Stomach (tissue), 8 donors: ENCODE measurements at regions not wholly inside any gene's neighbourhood (a gene's known extent, or its start where the extent isn't known, plus 50 kb on each side); places are given as distances from the start of the nearest gene placed in this dataset.

Experiments used
- DNase-seq, 2 donors: peaks; one replicate each; pipeline versions ENCODE4 v3.0.0 to v3.0.0-alpha.2; 2013 to 2019
- H3K27ac ChIP-seq, 5 donors: fragments of 200-600 bp in 4 of 5; sonication (generic) in 4 of 5; one replicate each; pipeline ENCODE4 v1.5.1; 2013 to 2019; ENCODE audit warnings: mild to moderate bottlenecking in 1 of 5, moderate library complexity in 1 of 5
- H3K27me3 ChIP-seq, 3 donors: fragments of 200-600 bp; sonication (generic); one replicate each; pipeline ENCODE4 v1.5.1; 2017 to 2019; ENCODE audit warnings: mixed run types in 1 of 3
- H3K36me3 ChIP-seq, 4 donors: fragments of 200-600 bp; sonication (generic); 1 replicate in 3 of 4; 2 replicates in 1 of 4; pipeline ENCODE4 v1.5.1; 2016 to 2019
- H3K4me1 ChIP-seq, 4 donors: fragments of 200-600 bp; sonication (generic); one replicate each; pipeline ENCODE4 v1.5.1; 2016 to 2019
- H3K4me3 ChIP-seq, 4 donors: fragments of 200-600 bp; sonication (generic) in 3 of 4; one replicate each; pipeline ENCODE4 v1.5.1; 2016 to 2019; ENCODE audit warnings: mild to moderate bottlenecking in 1 of 4
- H3K9me3 ChIP-seq, 4 donors: fragments of 200-600 bp; sonication (generic); one replicate each; pipeline ENCODE4 v1.5.1; 2016 to 2019
- EP300 ChIP-seq: sonication (generic); formaldehyde crosslinking; IDR thresholded peaks from one replicate; pipeline ENCODE4 v1.6.1; 2017; ENCODE audit warnings: antibody characterized with exemption
- POLR2A ChIP-seq, 4 donors: fragments of 450-650 bp; IDR thresholded peaks; one replicate each; pipeline ENCODE4 v1.6.1; 2016; ENCODE audit warnings: antibody characterized with exemption in 4 of 4, control low read depth in 2 of 4, mild to moderate bottlenecking in 1 of 4, moderate library complexity in 1 of 4
- POLR2AphosphoS5 ChIP-seq, 3 donors: sonication (generic); formaldehyde crosslinking; IDR thresholded peaks; one replicate each; pipeline ENCODE4 v1.6.1; 2016; ENCODE audit warnings: antibody characterized with exemption in 3 of 3
- WGBS, 5 donors: extraction: QIAGEN DNeasy Blood & Tissue Kit in 3 of 5; methylation state at CpG; one replicate each; pipeline versions ENCODE4 v1.1.5 to v1.1.7; 2013 to 2018; 5-methylcytosine and 5-hydroxymethylcytosine counted together
- intact Hi-C: fragments of 100-400 bp; cut with DNase I; formaldehyde crosslinking; loops from one replicate; pipeline ENCODE4 v1.15.1; 2023; ENCODE audit warnings: low total_unique reads
- TF ChIP-seq, protein P1 (sequence below), 7 experiments: fragments of 450-650 bp in 4 of 7; fragments of 200-600 bp in 3 of 7; sonication (generic) in 3 of 7; IDR thresholded peaks; one replicate each; pipeline ENCODE4 v1.5.1; 2016 to 2019; ENCODE audit warnings: antibody characterized with exemption in 7 of 7, control low read depth in 2 of 7, mild to moderate bottlenecking in 1 of 7
- donor health status: healthy with polysubstance abuse.
- donor health status: Bipolar disorder and iron deficiency.
- donor health status: healthy.

DNA sequence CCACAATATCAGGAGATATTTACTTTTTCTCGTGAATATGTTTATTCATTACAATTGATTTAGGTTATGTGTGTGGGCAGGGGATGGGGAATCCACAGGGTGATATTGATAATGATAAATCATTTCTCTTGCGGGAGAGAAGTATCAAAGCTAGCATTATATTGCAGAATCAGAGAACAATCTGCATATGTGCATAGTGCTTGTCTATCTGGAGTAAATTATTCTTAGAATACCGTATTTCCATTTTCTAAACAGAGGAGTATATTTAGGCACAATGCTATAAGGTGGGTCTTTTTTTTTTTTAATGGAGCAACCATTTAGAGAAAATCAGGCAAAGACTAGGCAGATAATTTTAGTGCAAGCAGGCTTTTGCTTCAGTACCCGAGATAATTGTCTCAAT, 166.0 kb upstream of the ARX start:
- no peak overlapping the region for H3K4me3 ChIP-seq
- no peak overlapping the region for H3K27ac ChIP-seq
- DNase-seq: no peak
- 64 to 73% (median 65%) methylated on average over 4 of the region's 4 CpGs for WGBS, 5 donors
- no peaks in the 10 kb centered on the region for H3K4me1 ChIP-seq
- TF ChIP-seq, protein P1, sequence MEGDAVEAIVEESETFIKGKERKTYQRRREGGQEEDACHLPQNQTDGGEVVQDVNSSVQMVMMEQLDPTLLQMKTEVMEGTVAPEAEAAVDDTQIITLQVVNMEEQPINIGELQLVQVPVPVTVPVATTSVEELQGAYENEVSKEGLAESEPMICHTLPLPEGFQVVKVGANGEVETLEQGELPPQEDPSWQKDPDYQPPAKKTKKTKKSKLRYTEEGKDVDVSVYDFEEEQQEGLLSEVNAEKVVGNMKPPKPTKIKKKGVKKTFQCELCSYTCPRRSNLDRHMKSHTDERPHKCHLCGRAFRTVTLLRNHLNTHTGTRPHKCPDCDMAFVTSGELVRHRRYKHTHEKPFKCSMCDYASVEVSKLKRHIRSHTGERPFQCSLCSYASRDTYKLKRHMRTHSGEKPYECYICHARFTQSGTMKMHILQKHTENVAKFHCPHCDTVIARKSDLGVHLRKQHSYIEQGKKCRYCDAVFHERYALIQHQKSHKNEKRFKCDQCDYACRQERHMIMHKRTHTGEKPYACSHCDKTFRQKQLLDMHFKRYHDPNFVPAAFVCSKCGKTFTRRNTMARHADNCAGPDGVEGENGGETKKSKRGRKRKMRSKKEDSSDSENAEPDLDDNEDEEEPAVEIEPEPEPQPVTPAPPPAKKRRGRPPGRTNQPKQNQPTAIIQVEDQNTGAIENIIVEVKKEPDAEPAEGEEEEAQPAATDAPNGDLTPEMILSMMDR (IDR thresholded peaks at IDR 0.05): no peak
- TF ChIP-seq POLR2AphosphoS5 (IDR thresholded peaks at IDR 0.05) (no peak), POLR2A (IDR thresholded peaks at IDR 0.05) (no peak), EP300 (no peak)
- H3K36me3 ChIP-seq: no peaks in the 10 kb centered on the region
- peaks cover 0 to 8% (median 0%) of the 10 kb centered on the region in 3 donors for H3K27me3 ChIP-seq
- intact Hi-C loops: no loop called here
- peaks cover 0 to 2% (median 0%) of the 10 kb centered on the region in 4 donors for H3K9me3 ChIP-seq

DNA sequence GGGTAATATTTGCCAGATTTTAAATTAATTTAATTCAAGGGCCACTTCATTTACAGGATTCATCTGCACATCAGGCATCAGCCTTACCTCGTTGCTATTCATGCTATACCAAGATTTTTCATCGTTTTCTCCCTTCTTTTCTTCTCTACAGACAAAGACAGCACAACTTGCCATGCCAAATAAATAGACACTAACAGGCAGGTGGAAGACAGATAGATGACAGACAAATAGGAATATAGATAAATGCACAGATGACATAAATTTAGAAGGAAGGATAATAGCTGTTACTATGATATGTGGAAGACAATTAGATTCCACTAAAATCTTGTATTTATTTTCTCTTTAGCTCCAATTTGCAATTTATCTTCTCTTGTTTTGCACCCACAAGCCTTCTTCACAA, 164.5 kb upstream of the ARX start:
- TF ChIP-seq EP300 (no peak), POLR2AphosphoS5 (IDR thresholded peaks at IDR 0.05) (no peak), POLR2A (IDR thresholded peaks at IDR 0.05) (no peak)
- TF ChIP-seq, protein P1 (IDR thresholded peaks at IDR 0.05): no peak

DNA sequence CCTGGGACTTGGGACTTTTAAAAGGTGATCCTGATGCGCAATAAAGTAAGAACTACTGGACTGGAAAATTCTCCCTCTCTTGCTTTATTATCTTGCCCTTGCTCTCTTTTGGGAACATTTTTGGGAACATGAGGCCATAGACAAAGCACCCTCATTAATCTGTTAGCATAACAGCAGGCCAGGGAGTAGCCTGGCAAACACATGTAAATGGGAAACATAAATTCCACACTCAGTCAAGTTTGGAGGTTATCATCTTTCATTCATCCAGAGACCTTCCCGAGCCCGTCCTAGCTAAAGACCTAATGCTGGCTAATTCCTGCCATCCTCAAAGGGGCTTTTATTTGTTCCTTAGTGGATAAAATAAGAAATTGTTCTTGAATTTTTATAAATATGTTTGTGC, 162.8 kb upstream of the ARX start:
- 35 to 44% (median 37%) methylated on average over 3 of the region's 3 CpGs for WGBS, 5 donors
- H3K27me3 ChIP-seq: peaks cover 0 to 8% (median 0%) of the 10 kb centered on the region in 3 donors
- TF ChIP-seq POLR2A (IDR thresholded peaks at IDR 0.05) (no peak), POLR2AphosphoS5 (IDR thresholded peaks at IDR 0.05) (no peak), EP300 (no peak)
- TF ChIP-seq, protein P1 (IDR thresholded peaks at IDR 0.05): no peak
- H3K36me3 ChIP-seq: no peaks in the 10 kb centered on the region
- no peak for DNase-seq
- no peak overlapping the region for H3K27ac ChIP-seq
- intact Hi-C loops: no loop called here
- no peak overlapping the region for H3K4me3 ChIP-seq
- no peaks in the 10 kb centered on the region for H3K9me3 ChIP-seq
- no peaks in the 10 kb centered on the region for H3K4me1 ChIP-seq

More for the DNA sequence above, 164.5 kb upstream of the ARX start:
- no peak overlapping the region for H3K27ac ChIP-seq
- H3K4me3 ChIP-seq: no peak overlapping the region
- intact Hi-C loops: no loop called here
- 38 to 86% (median 50%) methylated on average over 2 of the region's 2 CpGs for WGBS, 5 donors
- H3K36me3 ChIP-seq: no peaks in the 10 kb centered on the region
- DNase-seq: no peak
- no peaks in the 10 kb centered on the region for H3K9me3 ChIP-seq
- peaks cover 0 to 8% (median 0%) of the 10 kb centered on the region in 3 donors for H3K27me3 ChIP-seq
- H3K4me1 ChIP-seq: no peaks in the 10 kb centered on the region

DNA sequence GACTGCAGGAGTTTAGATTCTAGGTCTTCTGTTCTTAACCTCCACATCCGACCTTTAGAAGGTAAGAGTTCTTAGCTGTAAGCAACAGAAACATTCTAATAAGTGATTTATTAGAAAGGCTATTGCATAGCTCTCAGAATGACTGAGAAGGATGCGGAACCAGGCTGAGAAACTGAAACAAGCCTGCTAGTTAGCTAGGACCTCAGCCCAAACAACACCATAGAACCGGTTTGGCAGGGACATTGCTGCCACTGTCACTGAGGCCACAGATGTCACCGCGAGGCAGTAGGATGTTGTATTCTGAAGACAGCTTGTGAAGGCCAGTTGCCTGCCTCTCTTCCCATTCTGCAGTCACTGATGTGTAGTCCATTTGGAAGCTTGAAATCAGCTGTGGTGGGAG, 160.0 kb upstream of the ARX start:
- TF ChIP-seq EP300 (no peak), POLR2A (IDR thresholded peaks at IDR 0.05) (no peak), POLR2AphosphoS5 (IDR thresholded peaks at IDR 0.05) (no peak)
- TF ChIP-seq, protein P1 (IDR thresholded peaks at IDR 0.05): no peak
- 67 to 85% (median 79%) methylated on average over 5 of the region's 5 CpGs for WGBS, 5 donors
- no peak overlapping the region for H3K27ac ChIP-seq

More for the DNA sequence above, 160.0 kb upstream of the ARX start:
- no peak for DNase-seq
- H3K4me1 ChIP-seq: no peaks in the 10 kb centered on the region
- peaks cover 0 to 8% (median 0%) of the 10 kb centered on the region in 3 donors for H3K27me3 ChIP-seq
- H3K36me3 ChIP-seq: no peaks in the 10 kb centered on the region
- intact Hi-C loops: no loop called here
- no peak overlapping the region for H3K4me3 ChIP-seq
- no peaks in the 10 kb centered on the region for H3K9me3 ChIP-seq
